GM12891 (cell line): ENCODE measurements at regions not wholly inside any gene's neighbourhood (a gene's known extent, or its start where the extent isn't known, plus 50 kb on each side); places are given as distances from the start of the nearest gene placed in this dataset.

Source experiments
- DNase-seq: peaks from one replicate; pipeline ENCODE4 v3.0.0; 2011; ENCODE audit warnings: low spot score; ENCODE audit not compliant: insufficient read length
- FAIRE-seq: peaks from 2 replicates; lab custom pipeline; 2011; peaks lifted over from hg19 to GRCh38; lab: Jason Lieb, UNC
- PAX5 ChIP-seq: IDR thresholded peaks from 2 replicates; pipeline ENCODE4 v1.6.1; 2011; ENCODE audit warnings: low read length, moderate library complexity, mild to moderate bottlenecking; ENCODE audit not compliant: insufficient read depth, severe bottlenecking
- POLR2A ChIP-seq: IDR thresholded peaks from 2 replicates; pipeline ENCODE4 v1.6.1; 2011; ENCODE audit warnings: low read depth, low read length, control low read depth
- POLR2AphosphoS5 ChIP-seq: IDR thresholded peaks from 2 replicates; pipeline ENCODE4 v1.6.1; 2011; ENCODE audit warnings: low read depth, low read length, control low read depth
- POU2F2 ChIP-seq: IDR thresholded peaks from 2 replicates; pipeline ENCODE4 v1.6.1; 2011; ENCODE audit warnings: low read depth, mild to moderate bottlenecking, control low read depth, low read length, moderate library complexity
- SPI1 ChIP-seq: IDR thresholded peaks from 2 replicates; pipeline ENCODE4 v1.6.1; 2011; ENCODE audit warnings: low read depth, low read length, control low read depth
- TAF1 ChIP-seq: IDR thresholded peaks from 2 replicates; pipeline ENCODE4 v1.6.1; 2011; ENCODE audit warnings: low read depth, low read length, control low read depth

DNA sequence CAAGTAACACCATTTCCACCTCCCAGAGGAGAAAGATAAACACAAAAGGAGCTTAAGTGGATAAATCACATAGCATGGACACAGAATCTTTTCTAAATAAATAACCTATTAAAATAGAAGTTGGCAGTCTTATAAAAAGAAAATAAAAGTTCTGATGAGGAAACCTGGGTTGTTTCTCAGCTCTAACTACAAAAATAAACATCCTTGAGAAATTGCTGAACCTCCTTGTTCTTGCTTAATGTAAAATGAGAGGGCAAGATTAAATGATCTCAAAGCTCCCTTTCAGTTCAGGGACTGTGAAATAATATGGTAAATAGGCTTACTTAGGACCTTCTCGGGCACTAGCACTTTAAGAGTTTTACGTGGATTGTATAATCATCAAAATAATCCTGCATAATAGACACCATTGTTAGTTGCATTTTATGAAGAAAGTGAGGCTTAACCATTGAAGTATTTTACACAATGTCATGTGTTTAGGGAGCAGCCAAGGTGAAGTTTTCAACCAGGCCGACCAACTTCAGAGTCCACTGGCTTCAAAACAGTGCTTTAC lies 214.0 kb upstream of the NOVA1 start:
- no peak for FAIRE-seq

GRCh38 chr14:26820138-26820537 lies 222.3 kb upstream of the NOVA1 start:
- no peak for TF ChIP-seq POLR2A
- TF ChIP-seq PAX5: no peak
- no peak for TF ChIP-seq POU2F2
- no peak for TF ChIP-seq TAF1
- TF ChIP-seq POLR2AphosphoS5: no peak
- no peak for TF ChIP-seq SPI1
- DNase-seq (no peak), FAIRE-seq (no peak)

More for the DNA sequence above, 214.0 kb upstream of the NOVA1 start:
- no peak for DNase-seq
- TF ChIP-seq TAF1 (no peak), POU2F2 (no peak), SPI1 (no peak), POLR2AphosphoS5 (no peak), POLR2A (no peak), PAX5 (no peak)

- TF ChIP-seq PAX5: no peak
- TF ChIP-seq POLR2A: no peak
- TF ChIP-seq POLR2AphosphoS5: no peak
- TF ChIP-seq POU2F2: no peak
- TF ChIP-seq SPI1: no peak
- no peak for TF ChIP-seq TAF1
- DNase-seq (no peak), FAIRE-seq (no peak)
These were observed 222.7 kb upstream of the NOVA1 start for GRCh38 chr14:26820572-26820971.

DNA sequence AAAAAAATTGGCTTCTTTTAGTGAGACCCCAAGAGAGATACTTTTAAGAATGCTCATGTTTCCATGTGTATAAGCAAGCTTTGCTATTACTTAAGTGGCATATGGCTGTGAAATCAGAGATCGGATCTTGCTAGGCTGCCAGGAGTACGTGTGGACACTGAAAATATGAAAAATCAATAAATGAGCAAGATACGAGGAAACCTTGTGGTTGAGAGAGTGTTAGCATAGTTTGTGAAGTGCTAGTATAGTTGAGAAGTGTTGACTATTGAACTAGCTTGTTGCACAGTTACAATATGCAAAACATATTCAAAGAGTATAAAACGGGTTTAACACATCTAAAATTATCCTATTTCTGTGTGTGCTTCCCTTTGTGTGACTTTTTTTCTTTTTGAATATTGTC lies 230.9 kb upstream of the NOVA1 start:
- no peak for TF ChIP-seq POU2F2
- no peak for TF ChIP-seq TAF1
- TF ChIP-seq POLR2A: no peak
- TF ChIP-seq POLR2AphosphoS5: no peak
- TF ChIP-seq SPI1: no peak
- no peak for TF ChIP-seq PAX5
- no peak for DNase-seq
- no peak for FAIRE-seq

DNA sequence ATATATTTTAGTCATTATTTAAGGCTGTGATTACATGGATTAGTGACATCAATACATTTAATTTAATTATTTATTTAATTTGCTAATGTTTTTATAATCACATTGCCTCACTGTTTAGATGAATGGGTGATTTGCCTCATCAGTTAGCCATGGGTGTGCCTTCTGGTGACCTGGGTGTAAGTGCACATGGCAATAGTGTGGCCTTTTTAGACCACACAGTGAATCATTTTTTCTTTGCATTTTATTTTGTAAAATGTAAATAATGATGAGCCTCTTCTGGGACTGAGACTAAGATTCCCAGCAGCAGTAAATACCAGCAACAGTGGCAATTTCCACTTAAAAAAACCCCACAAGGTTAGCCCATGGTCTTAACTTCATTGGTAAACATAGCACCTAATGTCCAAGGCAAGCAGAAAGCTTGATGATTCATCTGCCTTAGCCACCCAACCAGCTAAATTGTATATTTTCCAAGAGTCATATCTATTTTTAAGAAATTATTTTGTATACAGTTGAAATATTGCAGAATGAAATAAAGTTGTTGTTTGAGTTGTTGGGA lies 235.9 kb upstream of the NOVA1 start:
- FAIRE-seq: no peak
- TF ChIP-seq TAF1 (no peak), SPI1 (no peak), POLR2A (no peak), POU2F2 (no peak), PAX5 (no peak), POLR2AphosphoS5 (no peak)
- no peak for DNase-seq

GRCh38 chr14:26835979-26836570 lies 238.2 kb upstream of the NOVA1 start:
- no peak for FAIRE-seq
- no peak for DNase-seq
- TF ChIP-seq POLR2AphosphoS5 (no peak), TAF1 (no peak), PAX5 (no peak), SPI1 (no peak), POU2F2 (no peak), POLR2A (no peak)

- DNase-seq: no peak
- TF ChIP-seq PAX5 (no peak), POLR2AphosphoS5 (no peak), POLR2A (no peak), SPI1 (no peak), POU2F2 (no peak), TAF1 (no peak)
- no peak for FAIRE-seq
These were observed 241.6 kb upstream of the NOVA1 start for GRCh38 chr14:26839481-26839880.

DNA sequence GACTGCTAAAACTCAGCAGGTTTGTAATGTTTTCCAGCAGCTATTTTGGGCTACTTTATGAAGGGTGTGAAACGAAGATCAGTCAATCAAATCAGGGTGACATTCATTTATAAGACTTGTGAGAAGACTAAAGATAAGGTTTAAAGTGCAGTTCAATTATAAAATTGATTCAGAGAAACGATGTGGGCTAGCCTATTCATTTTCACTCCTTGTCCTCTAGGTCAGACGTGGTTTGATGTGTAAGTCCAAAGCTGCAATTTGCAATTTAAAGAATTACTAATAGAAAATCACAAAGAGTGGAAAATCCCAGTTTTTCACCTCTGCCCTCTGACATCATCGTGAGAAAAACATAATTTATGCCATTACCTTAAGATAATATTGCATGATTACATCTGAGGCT lies 243.5 kb upstream of the NOVA1 start:
- no peak for TF ChIP-seq POLR2A
- no peak for TF ChIP-seq POLR2AphosphoS5
- TF ChIP-seq SPI1: no peak
- TF ChIP-seq PAX5: no peak
- TF ChIP-seq TAF1: no peak
- TF ChIP-seq POU2F2: no peak
- no peak for DNase-seq
- FAIRE-seq: no peak

- no peak for DNase-seq
- TF ChIP-seq POLR2A: no peak
- TF ChIP-seq POU2F2: no peak
- no peak for TF ChIP-seq PAX5
- TF ChIP-seq SPI1: no peak
- no peak for TF ChIP-seq TAF1
- no peak for TF ChIP-seq POLR2AphosphoS5
- FAIRE-seq: no peak
These were observed 244.3 kb upstream of the NOVA1 start for GRCh38 chr14:26841920-26842741.
